T-helper 1 cell treated with Interleukin-12 subunit alpha and Interleukin-12 subunit beta and Interleukin-4 antibody, amounts not matched to agents 30 μg/mL and 1 μg/mL, for 36 hours (primary cell): ENCODE measurements at regions not wholly inside any gene's neighbourhood (a gene's known extent, or its start where the extent isn't known, plus 50 kb on each side); places are given as distances from the start of the nearest gene placed in this dataset.

Source experiments
- H3K27ac Mint-ChIP-seq: one replicate; pipeline ENCODE4 v1.8.0; 2021; ENCODE audit warnings: mild to moderate bottlenecking, mixed read lengths
- H3K27me3 Mint-ChIP-seq: one replicate; pipeline ENCODE4 v1.8.0; 2021; ENCODE audit warnings: low read depth, mixed read lengths
- H3K36me3 Mint-ChIP-seq: one replicate; pipeline ENCODE4 v1.8.0; 2021; ENCODE audit warnings: low read depth, mixed read lengths
- H3K4me1 Mint-ChIP-seq: one replicate; pipeline ENCODE4 v1.8.0; 2021; ENCODE audit warnings: low read depth, mixed read lengths
- H3K4me3 Mint-ChIP-seq: one replicate; pipeline ENCODE4 v1.8.0; 2021; ENCODE audit warnings: mild to moderate bottlenecking, moderate library complexity, mixed read lengths
- H3K9me3 Mint-ChIP-seq: one replicate; pipeline ENCODE4 v1.8.0; 2021; ENCODE audit warnings: mixed read lengths

DNA sequence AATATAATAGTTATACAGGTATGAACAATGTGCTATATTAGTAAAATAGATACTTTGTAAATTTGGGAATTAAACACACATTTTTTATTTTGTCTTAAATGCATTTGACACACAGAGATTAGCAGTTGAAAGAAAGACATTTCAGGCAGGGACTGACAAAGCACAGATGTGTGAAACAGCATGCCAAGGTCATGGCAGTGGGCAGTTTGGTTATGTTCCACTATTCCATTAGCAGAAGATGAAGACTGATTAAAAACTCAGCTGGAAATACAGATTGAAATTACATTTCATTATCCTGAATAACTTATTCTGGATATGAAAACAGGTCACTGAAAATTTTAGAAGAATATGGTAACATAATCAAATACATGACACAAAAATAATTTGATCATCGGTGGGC is 669.8 kb upstream of the LRFN5 start:
- H3K27me3 Mint-ChIP-seq: no peaks in the 10 kb centered on the region
- H3K27ac Mint-ChIP-seq: no peak overlapping the region

GRCh38 chr14:40920380-40920779 is 686.3 kb upstream of the LRFN5 start:
- Mint-ChIP-seq H3K9me3 (peaks cover 7% of the 10 kb centered on the region), H3K4me3 (no peak overlapping the region), H3K36me3 (no peaks in the 10 kb centered on the region), H3K27me3 (no peaks in the 10 kb centered on the region), H3K4me1 (no peaks in the 10 kb centered on the region), H3K27ac (no peak overlapping the region)

More for the DNA sequence above, 669.8 kb upstream of the LRFN5 start:
- no peaks in the 10 kb centered on the region for H3K4me1 Mint-ChIP-seq
- H3K36me3 Mint-ChIP-seq: no peaks in the 10 kb centered on the region
- peaks cover 8% of the 10 kb centered on the region for H3K9me3 Mint-ChIP-seq
- no peak overlapping the region for H3K4me3 Mint-ChIP-seq

DNA sequence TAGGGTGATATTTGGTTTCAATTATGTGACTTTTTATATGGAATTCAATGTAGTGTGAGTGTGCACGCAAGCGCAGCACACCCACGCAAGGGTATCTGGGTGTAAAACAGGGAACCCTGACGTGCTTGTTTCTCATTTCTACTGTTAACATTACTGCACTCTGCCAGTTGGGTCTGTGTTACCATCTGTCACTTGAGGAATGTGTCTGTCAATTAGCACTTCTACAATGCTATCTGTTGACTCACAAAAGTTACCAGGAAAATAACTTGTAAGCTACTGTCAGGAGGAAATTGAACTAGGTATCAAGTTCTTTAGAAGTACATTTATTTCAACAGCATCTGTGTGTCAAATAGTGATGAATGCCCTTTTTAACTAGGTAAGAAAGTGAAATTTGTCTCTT is 695.5 kb upstream of the LRFN5 start:
- Mint-ChIP-seq H3K4me3 (no peak overlapping the region), H3K27ac (no peak overlapping the region), H3K9me3 (peaks cover 4% of the 10 kb centered on the region), H3K27me3 (no peaks in the 10 kb centered on the region), H3K4me1 (no peaks in the 10 kb centered on the region), H3K36me3 (no peaks in the 10 kb centered on the region)

- Mint-ChIP-seq H3K27ac (no peak overlapping the region), H3K9me3 (peaks cover 4% of the 10 kb centered on the region), H3K4me1 (no peaks in the 10 kb centered on the region), H3K27me3 (no peaks in the 10 kb centered on the region), H3K4me3 (no peak overlapping the region), H3K36me3 (no peaks in the 10 kb centered on the region)
Observed at GRCh38 chr14:40909906-40910305, 696.8 kb upstream of the LRFN5 start.

- Mint-ChIP-seq H3K4me1 (no peaks in the 10 kb centered on the region), H3K36me3 (no peaks in the 10 kb centered on the region), H3K27me3 (no peaks in the 10 kb centered on the region), H3K27ac (no peak overlapping the region), H3K9me3 (peaks cover 17% of the 10 kb centered on the region), H3K4me3 (no peak overlapping the region)
Observed at GRCh38 chr14:40903709-40904108, 703.0 kb upstream of the LRFN5 start.

DNA sequence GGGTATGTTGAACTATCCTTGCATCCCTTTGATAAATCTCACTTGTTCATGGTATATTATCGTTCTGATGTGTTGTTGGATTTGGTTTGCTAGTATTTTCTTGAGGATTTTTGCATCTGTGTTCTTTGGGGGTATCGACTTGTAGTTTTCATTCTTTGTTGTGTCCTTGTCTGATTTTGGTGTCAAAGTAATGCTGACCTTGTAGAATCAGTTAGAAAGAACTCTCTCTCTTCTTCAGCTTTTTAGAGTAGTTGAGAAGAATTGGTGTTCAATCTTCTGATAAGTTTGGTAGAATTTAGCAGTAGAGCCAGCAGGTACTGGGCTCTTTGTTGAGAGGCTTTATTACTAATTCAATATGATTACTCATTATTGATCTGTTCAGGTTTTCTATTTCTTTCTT is 707.2 kb upstream of the LRFN5 start:
- Mint-ChIP-seq H3K27me3 (no peaks in the 10 kb centered on the region), H3K4me3 (no peak overlapping the region), H3K9me3 (peaks cover 25% of the 10 kb centered on the region), H3K4me1 (no peaks in the 10 kb centered on the region), H3K27ac (no peak overlapping the region), H3K36me3 (no peaks in the 10 kb centered on the region)

DNA sequence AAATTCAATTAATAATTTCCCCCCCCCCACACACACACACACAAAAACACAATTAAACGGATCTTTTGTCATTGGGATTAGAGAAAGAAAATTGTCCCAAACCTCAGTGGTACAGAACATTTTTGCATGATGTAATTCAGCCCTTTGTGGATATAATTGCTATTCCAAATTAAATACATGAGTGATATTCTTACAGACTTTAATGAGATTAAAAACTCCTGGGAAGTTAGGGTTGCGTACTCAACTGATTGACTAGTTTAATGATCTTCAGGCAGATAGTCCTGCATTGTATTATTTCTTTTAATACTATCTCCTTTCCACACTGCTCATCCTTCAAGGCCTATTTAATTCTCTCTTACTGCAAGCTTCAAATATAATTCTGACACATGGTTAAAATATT is 711.8 kb upstream of the LRFN5 start:
- H3K27ac Mint-ChIP-seq: no peak overlapping the region
- H3K27me3 Mint-ChIP-seq: no peaks in the 10 kb centered on the region
- no peaks in the 10 kb centered on the region for H3K4me1 Mint-ChIP-seq
- no peak overlapping the region for H3K4me3 Mint-ChIP-seq
- H3K9me3 Mint-ChIP-seq: peaks cover 17% of the 10 kb centered on the region
- no peaks in the 10 kb centered on the region for H3K36me3 Mint-ChIP-seq

DNA sequence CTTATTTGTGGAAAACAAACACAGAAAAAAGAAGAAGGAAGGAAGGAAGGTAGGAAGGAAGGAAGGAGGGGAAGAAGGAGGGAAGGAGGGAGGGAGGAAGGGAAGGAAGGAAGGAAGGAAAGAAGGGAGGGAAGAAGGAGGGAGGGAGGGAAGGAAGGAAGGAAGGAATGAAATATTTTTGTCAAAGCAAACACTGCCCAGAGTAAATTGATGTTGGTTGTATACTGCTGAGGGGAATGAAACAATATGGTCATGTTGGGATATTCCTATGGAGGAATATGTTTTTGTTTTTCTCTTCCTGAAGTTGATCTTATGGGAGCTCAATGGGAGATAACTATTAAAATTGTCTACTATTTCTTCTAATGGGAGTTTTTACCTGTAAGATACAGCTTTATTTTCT is 717.5 kb upstream of the LRFN5 start:
- no peak overlapping the region for H3K27ac Mint-ChIP-seq
- no peaks in the 10 kb centered on the region for H3K4me1 Mint-ChIP-seq
- peaks cover 12% of the 10 kb centered on the region for H3K9me3 Mint-ChIP-seq
- no peaks in the 10 kb centered on the region for H3K36me3 Mint-ChIP-seq
- no peaks in the 10 kb centered on the region for H3K27me3 Mint-ChIP-seq
- H3K4me3 Mint-ChIP-seq: no peak overlapping the region

DNA sequence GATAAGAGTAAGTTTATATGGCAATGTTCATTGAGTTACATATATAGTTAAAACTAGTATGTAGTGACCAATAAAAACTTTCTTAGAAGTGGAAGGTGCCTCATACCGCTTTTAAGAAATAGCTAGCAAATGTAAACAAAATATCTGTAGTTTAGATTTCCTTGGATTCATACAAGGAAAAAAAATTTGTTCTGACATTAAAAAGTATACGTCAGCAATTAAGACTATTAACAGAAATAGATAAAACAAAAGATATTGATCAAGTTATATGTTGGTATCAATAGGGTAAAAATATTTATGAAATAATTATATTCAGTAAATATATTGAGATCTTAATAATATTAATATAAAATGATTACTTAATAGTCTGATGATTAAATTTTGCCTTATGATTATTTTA is 718.8 kb upstream of the LRFN5 start:
- H3K27me3 Mint-ChIP-seq: no peaks in the 10 kb centered on the region
- H3K4me3 Mint-ChIP-seq: no peak overlapping the region

GRCh38 chr14:40870252-40870651 is 736.4 kb upstream of the LRFN5 start:
- no peaks in the 10 kb centered on the region for H3K27me3 Mint-ChIP-seq
- H3K9me3 Mint-ChIP-seq: peaks cover 1% of the 10 kb centered on the region
- H3K36me3 Mint-ChIP-seq: no peaks in the 10 kb centered on the region
- H3K27ac Mint-ChIP-seq: no peak overlapping the region
- no peaks in the 10 kb centered on the region for H3K4me1 Mint-ChIP-seq
- H3K4me3 Mint-ChIP-seq: no peak overlapping the region

More for the DNA sequence above, 718.8 kb upstream of the LRFN5 start:
- Mint-ChIP-seq H3K36me3 (no peaks in the 10 kb centered on the region), H3K9me3 (peaks cover 12% of the 10 kb centered on the region), H3K27ac (no peak overlapping the region), H3K4me1 (no peaks in the 10 kb centered on the region)

GRCh38 chr14:40859055-40859454 is 747.6 kb upstream of the LRFN5 start:
- Mint-ChIP-seq H3K27ac (no peak overlapping the region), H3K27me3 (no peaks in the 10 kb centered on the region), H3K4me1 (no peaks in the 10 kb centered on the region), H3K36me3 (no peaks in the 10 kb centered on the region), H3K9me3 (peaks cover 19% of the 10 kb centered on the region), H3K4me3 (no peak overlapping the region)

DNA sequence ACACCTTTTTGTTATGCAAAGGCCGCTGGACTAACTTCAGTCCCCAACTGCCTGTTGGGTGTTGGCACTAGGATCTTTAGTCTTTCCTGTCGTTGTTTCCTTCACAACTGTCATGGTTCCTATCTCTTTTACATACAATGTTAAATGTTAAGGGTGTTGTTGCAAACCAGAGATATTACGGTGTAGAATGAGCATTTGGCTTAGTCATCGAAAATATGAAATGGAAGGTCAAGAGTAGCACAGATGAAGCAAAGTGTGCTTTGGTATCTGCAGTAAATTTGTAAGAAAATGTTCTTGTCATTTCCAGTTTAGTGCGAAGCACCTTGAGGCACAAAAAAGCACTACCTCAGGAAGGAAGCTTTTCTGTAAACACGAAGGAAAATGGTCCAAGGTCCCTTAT is 751.3 kb upstream of the LRFN5 start:
- Mint-ChIP-seq H3K4me1 (no peaks in the 10 kb centered on the region), H3K4me3 (no peak overlapping the region), H3K27me3 (no peaks in the 10 kb centered on the region), H3K9me3 (peaks cover 9% of the 10 kb centered on the region), H3K36me3 (no peaks in the 10 kb centered on the region), H3K27ac (no peak overlapping the region)

DNA sequence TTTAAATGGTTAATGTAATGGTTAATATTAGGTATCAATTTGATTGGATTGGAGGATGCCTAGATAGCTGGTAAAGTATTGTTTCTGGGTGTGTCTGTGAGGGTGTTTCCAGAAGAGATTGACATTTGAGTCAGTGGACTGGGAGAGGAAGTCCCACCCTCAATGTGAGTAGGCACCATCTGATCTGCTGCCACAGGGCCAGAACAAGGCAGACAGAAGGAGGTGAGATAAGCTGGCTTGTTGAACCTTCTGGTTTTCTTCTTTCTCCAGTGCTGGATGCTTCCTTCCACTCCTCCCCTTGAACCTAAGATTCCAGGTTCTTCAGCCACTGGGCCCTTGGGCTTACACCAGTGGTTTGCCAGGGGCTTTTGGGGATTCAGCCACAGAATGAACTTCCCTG is 756.5 kb upstream of the LRFN5 start:
- no peak overlapping the region for H3K4me3 Mint-ChIP-seq
- H3K4me1 Mint-ChIP-seq: no peaks in the 10 kb centered on the region
- peaks cover 8% of the 10 kb centered on the region for H3K9me3 Mint-ChIP-seq
- H3K36me3 Mint-ChIP-seq: no peaks in the 10 kb centered on the region
- no peaks in the 10 kb centered on the region for H3K27me3 Mint-ChIP-seq
- no peak overlapping the region for H3K27ac Mint-ChIP-seq

GRCh38 chr14:40847480-40847879 is 759.2 kb upstream of the LRFN5 start:
- no peak overlapping the region for H3K27ac Mint-ChIP-seq
- no peak overlapping the region for H3K4me3 Mint-ChIP-seq
- H3K9me3 Mint-ChIP-seq: peaks cover 13% of the 10 kb centered on the region
- no peaks in the 10 kb centered on the region for H3K4me1 Mint-ChIP-seq
- no peaks in the 10 kb centered on the region for H3K27me3 Mint-ChIP-seq
- no peaks in the 10 kb centered on the region for H3K36me3 Mint-ChIP-seq

GRCh38 chr14:40842816-40843215 is 763.9 kb upstream of the LRFN5 start:
- Mint-ChIP-seq H3K27me3 (no peaks in the 10 kb centered on the region), H3K27ac (no peak overlapping the region), H3K9me3 (peaks cover 17% of the 10 kb centered on the region), H3K4me1 (no peaks in the 10 kb centered on the region), H3K36me3 (no peaks in the 10 kb centered on the region), H3K4me3 (no peak overlapping the region)

- Mint-ChIP-seq H3K27me3 (no peaks in the 10 kb centered on the region), H3K36me3 (no peaks in the 10 kb centered on the region), H3K9me3 (peaks cover 14% of the 10 kb centered on the region), H3K27ac (no peak overlapping the region), H3K4me1 (no peaks in the 10 kb centered on the region), H3K4me3 (no peak overlapping the region)
Observed at GRCh38 chr14:40841886-40842285, 764.8 kb upstream of the LRFN5 start.
